ENCODE measurements at regions not wholly inside any gene's neighbourhood (a gene's known extent, or its start where the extent isn't known, plus 50 kb on each side); places are given as distances from the start of the nearest gene placed in this dataset.

- TF ChIP-seq CTCF (IDR thresholded peaks at IDR 0.05) (no peak), POLR2A (IDR thresholded peaks at IDR 0.05) (no peak)
Measured at GRCh38 chr1:232300466-232300865, 329.5 kb downstream of the SIPA1L2 start.
